ENCODE measurements at regions not wholly inside any gene's neighbourhood (a gene's known extent, or its start where the extent isn't known, plus 50 kb on each side); places are given as distances from the start of the nearest gene placed in this dataset.

GRCh38 chr12:19910681-19911080 is 457.7 kb upstream of the PDE3A start:
- TF ChIP-seq CTCF (IDR thresholded peaks at IDR 0.05) (no peak), POLR2A (IDR thresholded peaks at IDR 0.05) (no peak)
